ENCODE measurements at regions not wholly inside any gene's neighbourhood (a gene's known extent, or its start where the extent isn't known, plus 50 kb on each side); places are given as distances from the start of the nearest gene placed in this dataset.

DNA sequence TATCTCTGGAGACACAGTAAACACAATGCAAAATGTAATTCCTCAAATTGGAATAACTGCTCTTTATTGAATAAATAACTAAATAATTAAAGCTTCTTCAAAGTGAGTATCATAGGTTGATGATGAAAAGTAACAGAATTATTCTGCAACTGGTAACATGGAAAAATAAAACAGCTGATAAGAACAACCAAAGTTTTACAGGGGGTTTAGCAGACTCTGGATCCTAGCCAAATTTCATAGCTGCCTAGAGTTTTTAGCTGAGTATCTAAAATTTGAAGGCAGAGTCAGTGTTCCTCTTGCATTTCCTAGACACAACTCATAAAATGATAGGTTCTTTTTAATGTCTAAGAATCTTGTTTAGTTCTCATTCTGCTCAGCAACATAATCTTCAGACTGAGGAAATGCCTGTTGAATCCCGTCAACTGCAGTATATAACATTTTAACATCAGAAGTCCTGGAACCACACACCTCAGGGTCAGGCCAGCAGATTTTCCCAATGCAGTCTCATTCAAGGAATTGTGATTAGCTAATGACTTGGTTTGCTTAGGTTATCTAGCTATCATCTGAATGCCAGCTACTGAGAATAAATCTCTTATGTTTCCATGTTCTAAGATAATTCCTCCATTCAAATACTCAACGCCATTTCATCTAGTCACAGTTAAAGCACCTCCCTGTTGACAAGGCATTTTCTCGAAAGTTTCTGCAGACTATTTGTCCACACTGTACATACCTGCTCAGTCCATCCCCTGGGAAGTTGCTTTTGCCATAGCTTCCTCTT, 411.6 kb downstream of the BCAT1 start:
- TF ChIP-seq CTCF (IDR thresholded peaks at IDR 0.05): no peak
- no peak for TF ChIP-seq POLR2A (IDR thresholded peaks at IDR 0.05)
